ENCODE measurements at regions not wholly inside any gene's neighbourhood (a gene's known extent, or its start where the extent isn't known, plus 50 kb on each side); places are given as distances from the start of the nearest gene placed in this dataset.

GRCh38 chr12:13564266-13564810 lies 367.8 kb downstream of the EMP1 start:
- H3K36me3 ChIP-seq = no peaks in the 10 kb centered on the region
- H3K27ac ChIP-seq = no peak overlapping the region
- H3K4me3 ChIP-seq = no peak overlapping the region
- ATAC-seq = no peak
- no peaks in the 10 kb centered on the region for H3K4me1 ChIP-seq
- DNase-seq = peak in 1 of 4 donors; percentile 69
- H3K9me3 ChIP-seq = peaks cover 0 to 5% of the 10 kb centered on the region in 2 donors
- H3K27me3 ChIP-seq = no peaks in the 10 kb centered on the region
- TF ChIP-seq, protein P1, sequence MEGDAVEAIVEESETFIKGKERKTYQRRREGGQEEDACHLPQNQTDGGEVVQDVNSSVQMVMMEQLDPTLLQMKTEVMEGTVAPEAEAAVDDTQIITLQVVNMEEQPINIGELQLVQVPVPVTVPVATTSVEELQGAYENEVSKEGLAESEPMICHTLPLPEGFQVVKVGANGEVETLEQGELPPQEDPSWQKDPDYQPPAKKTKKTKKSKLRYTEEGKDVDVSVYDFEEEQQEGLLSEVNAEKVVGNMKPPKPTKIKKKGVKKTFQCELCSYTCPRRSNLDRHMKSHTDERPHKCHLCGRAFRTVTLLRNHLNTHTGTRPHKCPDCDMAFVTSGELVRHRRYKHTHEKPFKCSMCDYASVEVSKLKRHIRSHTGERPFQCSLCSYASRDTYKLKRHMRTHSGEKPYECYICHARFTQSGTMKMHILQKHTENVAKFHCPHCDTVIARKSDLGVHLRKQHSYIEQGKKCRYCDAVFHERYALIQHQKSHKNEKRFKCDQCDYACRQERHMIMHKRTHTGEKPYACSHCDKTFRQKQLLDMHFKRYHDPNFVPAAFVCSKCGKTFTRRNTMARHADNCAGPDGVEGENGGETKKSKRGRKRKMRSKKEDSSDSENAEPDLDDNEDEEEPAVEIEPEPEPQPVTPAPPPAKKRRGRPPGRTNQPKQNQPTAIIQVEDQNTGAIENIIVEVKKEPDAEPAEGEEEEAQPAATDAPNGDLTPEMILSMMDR (IDR thresholded peaks at IDR 0.05) = no peak
- intact Hi-C loops (cut with DNase I) = loop anchor here in 1 of 2 donors (5.0 kb wide), 1 partner anchor 48 kb away; no protein-coding TSS in a partner anchor

DNA sequence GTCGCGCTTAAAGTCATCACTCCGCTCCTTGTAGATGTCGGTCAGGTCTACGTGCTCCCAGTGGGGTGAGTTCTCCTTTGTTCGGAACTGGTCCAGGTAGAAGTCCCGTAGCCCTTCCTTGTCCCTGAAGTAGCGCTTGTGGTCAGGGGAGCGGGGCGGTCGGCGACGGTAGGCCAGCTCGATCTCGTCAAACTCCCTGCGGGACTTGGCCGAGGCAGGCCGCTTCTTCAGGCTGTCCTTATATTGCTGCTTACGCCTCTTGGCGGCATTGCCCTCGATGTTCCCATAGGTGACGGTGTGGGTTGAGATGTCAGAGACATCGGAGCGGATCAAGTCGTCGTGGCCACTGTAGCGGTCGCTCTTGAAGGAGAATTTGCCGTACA lies 367.2 kb downstream of the EMP1 start:
- H3K27me3 ChIP-seq = no peaks in the 10 kb centered on the region
- no peak overlapping the region for H3K27ac ChIP-seq
- H3K36me3 ChIP-seq = no peaks in the 10 kb centered on the region
- intact Hi-C loops (cut with DNase I) = loop anchor here in 1 of 2 donors (5.0 kb wide), 1 partner anchor 49 kb away; no protein-coding TSS in a partner anchor
- DNase-seq (peak in 1 of 4 donors; percentile 79), ATAC-seq (no peak)
- no peak overlapping the region for H3K4me3 ChIP-seq
- H3K4me1 ChIP-seq = no peaks in the 10 kb centered on the region
- TF ChIP-seq, protein P1 (IDR thresholded peaks at IDR 0.05) = no peak
- H3K9me3 ChIP-seq = peaks cover 0 to 5% of the 10 kb centered on the region in 2 donors

GRCh38 chr12:13562915-13563742 lies 366.6 kb downstream of the EMP1 start:
- no peaks in the 10 kb centered on the region for H3K36me3 ChIP-seq
- no peaks in the 10 kb centered on the region for H3K27me3 ChIP-seq
- H3K9me3 ChIP-seq = peaks cover 0 to 5% of the 10 kb centered on the region in 2 donors
- H3K4me1 ChIP-seq = no peaks in the 10 kb centered on the region
- TF ChIP-seq, protein P1 (IDR thresholded peaks at IDR 0.05) = no peak
- no peak overlapping the region for H3K4me3 ChIP-seq
- H3K27ac ChIP-seq = no peak overlapping the region
- intact Hi-C loops (cut with DNase I) = loop anchor here in 1 of 2 donors (5.0 kb wide), 1 partner anchor 49 kb away; no protein-coding TSS in a partner anchor
- no peak for ATAC-seq
- peak in 2 of 4 donors; percentile 34 to 76 for DNase-seq

GRCh38 chr12:13561923-13562322 lies 365.4 kb downstream of the EMP1 start:
- Histone ChIP-seq H3K36me3 (no peaks in the 10 kb centered on the region), H3K4me1 (no peaks in the 10 kb centered on the region), H3K4me3 (no peak overlapping the region), H3K27ac (no peak overlapping the region), H3K9me3 (peaks cover 0 to 5% of the 10 kb centered on the region in 2 donors), H3K27me3 (no peaks in the 10 kb centered on the region)
- DNase-seq = no peak
- intact Hi-C loops (cut with DNase I) = loop anchor here in 1 of 2 donors (5.0 kb wide), 1 partner anchor 50 kb away; no protein-coding TSS in a partner anchor
- ATAC-seq = no peak
- TF ChIP-seq, protein P1 (IDR thresholded peaks at IDR 0.05) = no peak

DNA sequence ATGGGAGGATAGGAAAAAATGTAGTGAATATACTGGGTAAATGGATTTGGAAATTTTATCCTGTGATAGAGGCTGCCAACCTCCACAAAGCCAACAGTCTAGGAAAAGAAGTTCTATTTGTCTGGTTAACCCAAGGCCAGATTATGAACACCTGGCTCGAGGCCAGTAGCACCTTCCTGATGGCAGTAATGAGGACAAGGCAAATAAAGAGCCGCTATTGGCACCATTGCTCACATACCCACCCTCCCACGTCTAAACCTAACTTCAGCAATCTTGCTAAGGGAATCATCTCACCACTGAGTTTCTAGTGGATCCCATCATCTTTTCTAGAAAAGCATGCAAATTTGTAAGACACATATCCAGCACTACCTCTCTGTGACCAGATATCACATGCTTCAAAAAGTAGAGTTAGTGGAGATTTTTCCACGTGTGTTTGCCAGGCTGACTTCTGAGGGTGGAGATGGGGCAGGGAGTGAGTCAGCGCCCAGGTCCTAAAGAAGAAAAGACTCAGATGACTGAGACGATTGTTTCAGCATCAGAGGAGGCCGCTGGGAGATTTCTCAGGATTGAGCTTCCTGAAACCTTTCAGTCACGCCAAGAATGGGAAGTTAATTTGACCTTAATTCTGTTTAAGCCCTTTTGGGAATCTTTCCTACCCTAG lies 362.9 kb downstream of the EMP1 start:
- ATAC-seq (no peak), DNase-seq (no peak)
- Histone ChIP-seq H3K4me1 (no peaks in the 10 kb centered on the region), H3K9me3 (peaks cover 0 to 5% of the 10 kb centered on the region in 2 donors), H3K27ac (no peak overlapping the region), H3K4me3 (no peak overlapping the region), H3K27me3 (no peaks in the 10 kb centered on the region), H3K36me3 (no peaks in the 10 kb centered on the region)
- intact Hi-C loops (cut with DNase I) = no loop called here
- TF ChIP-seq, protein P1 (IDR thresholded peaks at IDR 0.05) = no peak
